ENCODE measurements at regions not wholly inside any gene's neighbourhood (a gene's known extent, or its start where the extent isn't known, plus 50 kb on each side); places are given as distances from the start of the nearest gene placed in this dataset.

DNA sequence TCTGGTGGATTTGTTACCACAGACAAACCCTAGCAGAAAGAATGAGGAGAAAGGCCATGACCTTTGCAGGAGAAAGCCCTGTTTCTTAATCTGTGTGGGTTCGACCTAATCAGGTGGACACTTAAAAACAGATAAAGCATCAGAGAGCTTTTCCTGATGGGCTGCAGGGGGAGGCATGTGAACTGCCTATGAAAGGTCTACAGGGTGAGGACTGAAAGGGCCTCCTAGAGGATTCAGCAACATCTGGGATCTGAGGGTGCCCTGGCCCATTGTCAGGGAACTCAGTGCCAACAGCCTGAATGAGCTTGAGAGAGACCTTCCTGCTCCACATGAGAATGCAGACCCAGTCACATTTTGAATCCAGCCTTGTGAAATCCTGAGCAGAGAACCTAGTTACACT is 178.8 kb upstream of the DDHD1 start:
- Histone ChIP-seq H3K36me3 (no peaks in the 10 kb centered on the region), H3K4me3 (no peak overlapping the region), H3K9me3 (no peaks in the 10 kb centered on the region), H3K27me3 (no peaks in the 10 kb centered on the region), H3K27ac (no peak overlapping the region), H3K4me1 (no peaks in the 10 kb centered on the region)
- no peak for DNase-seq
- TF ChIP-seq, protein P1, sequence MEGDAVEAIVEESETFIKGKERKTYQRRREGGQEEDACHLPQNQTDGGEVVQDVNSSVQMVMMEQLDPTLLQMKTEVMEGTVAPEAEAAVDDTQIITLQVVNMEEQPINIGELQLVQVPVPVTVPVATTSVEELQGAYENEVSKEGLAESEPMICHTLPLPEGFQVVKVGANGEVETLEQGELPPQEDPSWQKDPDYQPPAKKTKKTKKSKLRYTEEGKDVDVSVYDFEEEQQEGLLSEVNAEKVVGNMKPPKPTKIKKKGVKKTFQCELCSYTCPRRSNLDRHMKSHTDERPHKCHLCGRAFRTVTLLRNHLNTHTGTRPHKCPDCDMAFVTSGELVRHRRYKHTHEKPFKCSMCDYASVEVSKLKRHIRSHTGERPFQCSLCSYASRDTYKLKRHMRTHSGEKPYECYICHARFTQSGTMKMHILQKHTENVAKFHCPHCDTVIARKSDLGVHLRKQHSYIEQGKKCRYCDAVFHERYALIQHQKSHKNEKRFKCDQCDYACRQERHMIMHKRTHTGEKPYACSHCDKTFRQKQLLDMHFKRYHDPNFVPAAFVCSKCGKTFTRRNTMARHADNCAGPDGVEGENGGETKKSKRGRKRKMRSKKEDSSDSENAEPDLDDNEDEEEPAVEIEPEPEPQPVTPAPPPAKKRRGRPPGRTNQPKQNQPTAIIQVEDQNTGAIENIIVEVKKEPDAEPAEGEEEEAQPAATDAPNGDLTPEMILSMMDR (IDR thresholded peaks at IDR 0.05) = no peak
- no peak for TF ChIP-seq POLR2A (IDR thresholded peaks at IDR 0.05)

DNA sequence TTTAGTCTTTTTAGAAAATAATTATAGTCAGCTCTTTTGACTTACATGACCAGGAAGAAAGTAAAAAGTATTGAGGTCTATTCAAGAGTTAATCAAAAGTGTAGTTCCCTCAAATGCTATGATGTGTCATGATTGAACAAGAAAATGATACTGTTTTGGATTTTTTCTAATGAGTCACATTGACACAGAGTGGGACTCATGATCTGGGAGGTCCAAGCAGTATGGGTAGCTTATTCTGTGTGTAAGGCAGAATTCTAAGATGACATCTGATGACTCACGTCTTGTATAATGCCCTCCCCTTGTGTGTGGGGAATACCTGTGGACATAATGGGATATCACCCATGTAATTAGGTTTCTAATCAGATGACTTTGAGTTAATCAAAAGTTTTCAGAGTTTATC is 178.1 kb upstream of the DDHD1 start:
- no peak overlapping the region for H3K27ac ChIP-seq
- no peaks in the 10 kb centered on the region for H3K9me3 ChIP-seq
- no peaks in the 10 kb centered on the region for H3K4me1 ChIP-seq
- H3K27me3 ChIP-seq = no peaks in the 10 kb centered on the region
- no peak overlapping the region for H3K4me3 ChIP-seq
- no peak for DNase-seq
- no peaks in the 10 kb centered on the region for H3K36me3 ChIP-seq
- TF ChIP-seq POLR2A (IDR thresholded peaks at IDR 0.05) = no peak
- TF ChIP-seq, protein P1 (IDR thresholded peaks at IDR 0.05) = no peak

DNA sequence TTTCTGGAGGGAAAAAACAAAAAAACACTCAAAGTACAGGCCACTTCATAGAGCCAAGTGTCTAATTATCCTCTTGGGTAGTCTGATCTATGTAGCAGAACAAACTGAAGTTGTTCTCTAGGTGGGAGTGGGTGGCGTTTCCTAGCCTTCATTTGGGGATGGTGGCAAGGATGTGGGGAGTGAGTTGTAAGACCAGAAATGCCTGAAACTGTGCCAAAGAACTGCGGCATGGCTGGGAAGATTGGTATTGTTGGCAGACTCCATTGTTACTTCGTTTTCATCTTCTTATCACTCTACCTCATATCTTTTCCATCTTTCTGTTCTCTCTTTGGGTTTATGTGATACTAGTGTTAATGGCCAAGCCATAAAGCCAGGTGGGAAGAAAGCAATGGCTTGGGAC is 177.3 kb upstream of the DDHD1 start:
- no peaks in the 10 kb centered on the region for H3K9me3 ChIP-seq
- no peaks in the 10 kb centered on the region for H3K27me3 ChIP-seq
- H3K27ac ChIP-seq = no peak overlapping the region
- no peak overlapping the region for H3K4me3 ChIP-seq
- H3K4me1 ChIP-seq = no peaks in the 10 kb centered on the region
- no peaks in the 10 kb centered on the region for H3K36me3 ChIP-seq
- TF ChIP-seq POLR2A (IDR thresholded peaks at IDR 0.05) = no peak
- TF ChIP-seq, protein P1 (IDR thresholded peaks at IDR 0.05) = no peak
- DNase-seq = no peak

DNA sequence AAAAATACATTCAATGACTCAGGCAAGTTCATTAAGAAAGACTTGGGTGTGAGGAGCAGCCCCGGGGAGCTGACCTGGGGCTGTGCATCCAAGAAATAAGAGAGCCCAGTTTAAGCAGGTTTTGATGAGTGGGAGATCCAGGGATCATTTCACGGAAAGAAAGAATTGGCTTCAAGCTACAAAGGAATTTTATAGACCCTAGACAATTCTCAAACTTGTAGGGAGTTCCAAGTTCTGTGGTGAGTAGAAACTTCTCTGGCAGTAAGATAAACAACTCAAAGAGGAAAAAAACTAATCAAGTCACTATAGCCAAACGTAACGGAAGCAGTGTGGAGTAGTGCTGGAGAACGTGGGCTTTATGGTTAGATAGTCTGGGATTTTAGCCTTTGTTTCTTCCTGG is 175.7 kb upstream of the DDHD1 start:
- Histone ChIP-seq H3K36me3 (no peaks in the 10 kb centered on the region), H3K27me3 (no peaks in the 10 kb centered on the region), H3K4me1 (no peaks in the 10 kb centered on the region), H3K27ac (no peak overlapping the region), H3K9me3 (no peaks in the 10 kb centered on the region), H3K4me3 (no peak overlapping the region)
- TF ChIP-seq, protein P1 (IDR thresholded peaks at IDR 0.05) = no peak
- no peak for TF ChIP-seq POLR2A (IDR thresholded peaks at IDR 0.05)
- DNase-seq = no peak

DNA sequence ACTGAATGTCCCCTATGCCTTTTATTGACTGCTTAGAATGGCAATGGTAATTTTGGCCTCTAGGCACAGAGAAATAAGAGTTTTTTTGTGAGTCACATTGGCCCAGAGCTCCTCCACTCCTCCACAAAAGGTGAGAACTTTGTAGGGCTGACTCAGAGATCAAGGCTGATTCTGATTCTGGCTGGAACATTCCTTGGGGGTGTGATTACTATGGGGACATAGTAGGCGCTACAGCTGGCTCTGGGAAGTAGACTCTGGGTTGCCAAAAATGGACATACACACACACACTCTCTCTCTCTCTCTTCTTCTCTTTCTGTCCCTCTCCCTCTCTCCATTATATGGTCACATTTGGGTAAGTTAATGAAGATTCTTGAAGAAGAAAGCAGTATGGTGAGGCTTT is 174.6 kb upstream of the DDHD1 start:
- Histone ChIP-seq H3K27me3 (no peaks in the 10 kb centered on the region), H3K27ac (no peak overlapping the region), H3K9me3 (no peaks in the 10 kb centered on the region), H3K36me3 (no peaks in the 10 kb centered on the region), H3K4me1 (no peaks in the 10 kb centered on the region), H3K4me3 (no peak overlapping the region)
- no peak for DNase-seq
- TF ChIP-seq POLR2A (IDR thresholded peaks at IDR 0.05) = no peak
- TF ChIP-seq, protein P1 (IDR thresholded peaks at IDR 0.05) = no peak

DNA sequence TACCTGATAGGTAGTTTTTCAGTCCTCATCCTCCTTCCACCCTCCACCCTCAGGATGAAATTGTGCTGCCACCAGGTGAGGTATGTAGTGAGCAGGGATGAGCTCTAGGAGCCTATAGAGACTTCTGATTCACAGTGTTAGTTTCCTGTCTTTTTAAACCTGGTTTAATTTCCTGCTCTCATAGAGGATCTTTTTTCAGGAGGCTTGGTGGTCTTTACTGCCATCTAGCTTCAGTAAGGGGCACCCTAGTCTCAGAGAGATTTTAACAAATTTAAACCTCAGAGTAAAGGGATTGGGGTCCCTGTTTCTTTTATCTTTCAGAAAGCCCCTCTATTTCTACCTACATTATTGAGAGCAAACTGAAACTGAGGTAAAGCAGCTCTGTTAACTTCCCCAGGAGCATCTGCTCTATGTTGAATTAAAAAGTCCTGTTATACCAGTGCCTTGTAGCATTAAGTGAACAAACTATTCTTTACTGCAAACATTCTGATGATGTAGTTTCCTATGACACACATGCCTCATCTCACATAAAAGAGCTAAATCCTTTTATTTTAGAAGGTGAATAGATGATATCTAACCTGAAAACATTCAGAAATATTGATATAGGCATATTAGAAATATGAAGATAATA is 172.2 kb upstream of the DDHD1 start:
- no peak for TF ChIP-seq POLR2A (IDR thresholded peaks at IDR 0.05)
- TF ChIP-seq, protein P1 (IDR thresholded peaks at IDR 0.05) = no peak
- DNase-seq = no peak
- Histone ChIP-seq H3K9me3 (no peaks in the 10 kb centered on the region), H3K27ac (no peak overlapping the region), H3K4me3 (no peak overlapping the region), H3K36me3 (no peaks in the 10 kb centered on the region), H3K27me3 (no peaks in the 10 kb centered on the region), H3K4me1 (no peaks in the 10 kb centered on the region)
